ENCODE measurements at regions not wholly inside any gene's neighbourhood (a gene's known extent, or its start where the extent isn't known, plus 50 kb on each side); places are given as distances from the start of the nearest gene placed in this dataset.

GRCh38 chr4:93960916-93961315 is 132.4 kb downstream of the ATOH1 start:
- DNase-seq (ENCODE audit: low read depth), result no peak

GRCh38 chr4:93981594-93981993 is 153.0 kb downstream of the ATOH1 start:
- no peak overlapping the region for H3K4me3 ChIP-seq (ENCODE audit: low read length)
- no peak for TF ChIP-seq CTCF (IDR thresholded peaks at IDR 0.05; ENCODE audit: insufficient read depth, low read depth, low read length, missing control alignments)
- peak; percentile 9 for DNase-seq (ENCODE audit: low read depth)

More at GRCh38 chr4:93960916-93961315, 132.4 kb downstream of the ATOH1 start:
- TF ChIP-seq CTCF (IDR thresholded peaks at IDR 0.05; ENCODE audit: insufficient read depth, low read depth, low read length, missing control alignments), result no peak
- no peak overlapping the region for H3K4me3 ChIP-seq (ENCODE audit: low read length)

GRCh38 chr4:93982255-93982654 is 153.7 kb downstream of the ATOH1 start:
- no peak overlapping the region for H3K4me3 ChIP-seq (ENCODE audit: low read length)
- TF ChIP-seq CTCF (IDR thresholded peaks at IDR 0.05; ENCODE audit: insufficient read depth, low read depth, low read length, missing control alignments), result no peak
- no peak for DNase-seq (ENCODE audit: low read depth)

GRCh38 chr4:93983140-93983539 is 154.6 kb downstream of the ATOH1 start:
- TF ChIP-seq CTCF (IDR thresholded peaks at IDR 0.05; ENCODE audit: insufficient read depth, low read depth, low read length, missing control alignments), result no peak
- H3K4me3 ChIP-seq (ENCODE audit: low read length), result no peak overlapping the region
- no peak for DNase-seq (ENCODE audit: low read depth)

GRCh38 chr4:93994175-93994994 is 165.8 kb downstream of the ATOH1 start:
- no peak for TF ChIP-seq CTCF (IDR thresholded peaks at IDR 0.05; ENCODE audit: insufficient read depth, low read depth, low read length, missing control alignments)
- no peak overlapping the region for H3K4me3 ChIP-seq (ENCODE audit: low read length)

GRCh38 chr4:93996895-93997294 is 168.3 kb downstream of the ATOH1 start:
- TF ChIP-seq CTCF (IDR thresholded peaks at IDR 0.05; ENCODE audit: insufficient read depth, low read depth, low read length, missing control alignments), result no peak
- H3K4me3 ChIP-seq (ENCODE audit: low read length), result no peak overlapping the region
- DNase-seq (ENCODE audit: low read depth), result no peak

More at GRCh38 chr4:93994175-93994994, 165.8 kb downstream of the ATOH1 start:
- no peak for DNase-seq (ENCODE audit: low read depth)

- DNase-seq (ENCODE audit: low read depth), result no peak
- no peak for TF ChIP-seq CTCF (IDR thresholded peaks at IDR 0.05; ENCODE audit: insufficient read depth, low read depth, low read length, missing control alignments)
- no peak overlapping the region for H3K4me3 ChIP-seq (ENCODE audit: low read length)
Observed at GRCh38 chr4:94000559-94000958, 172.0 kb downstream of the ATOH1 start.
